GM12891 (cell line): ENCODE measurements at regions not wholly inside any gene's neighbourhood (a gene's known extent, or its start where the extent isn't known, plus 50 kb on each side); places are given as distances from the start of the nearest gene placed in this dataset.
"Not testable (repeated sequence)": the region's sequence is repeated elsewhere in the genome, so short reads cannot be mapped to it uniquely, and the experiment has no call there.

Experiments used
- DNase-seq: peaks from one replicate; pipeline ENCODE4 v3.0.0; 2011; ENCODE audit warnings: low spot score; ENCODE audit not compliant: insufficient read length
- FAIRE-seq: peaks from 2 replicates; lab custom pipeline; 2011; peaks lifted over from hg19 to GRCh38; lab: Jason Lieb, UNC
- PAX5 ChIP-seq: IDR thresholded peaks from 2 replicates; pipeline ENCODE4 v1.6.1; 2011; ENCODE audit warnings: low read length, moderate library complexity, mild to moderate bottlenecking; ENCODE audit not compliant: insufficient read depth, severe bottlenecking
- POLR2A ChIP-seq: IDR thresholded peaks from 2 replicates; pipeline ENCODE4 v1.6.1; 2011; ENCODE audit warnings: low read depth, low read length, control low read depth
- POLR2AphosphoS5 ChIP-seq: IDR thresholded peaks from 2 replicates; pipeline ENCODE4 v1.6.1; 2011; ENCODE audit warnings: low read depth, low read length, control low read depth
- POU2F2 ChIP-seq: IDR thresholded peaks from 2 replicates; pipeline ENCODE4 v1.6.1; 2011; ENCODE audit warnings: low read depth, mild to moderate bottlenecking, control low read depth, low read length, moderate library complexity
- SPI1 ChIP-seq: IDR thresholded peaks from 2 replicates; pipeline ENCODE4 v1.6.1; 2011; ENCODE audit warnings: low read depth, low read length, control low read depth
- TAF1 ChIP-seq: IDR thresholded peaks from 2 replicates; pipeline ENCODE4 v1.6.1; 2011; ENCODE audit warnings: low read depth, low read length, control low read depth

- FAIRE-seq (no peak), DNase-seq (no peak)
- TF ChIP-seq POLR2A (no peak), POLR2AphosphoS5 (no peak), POU2F2 (no peak), TAF1 (no peak), PAX5 (no peak), SPI1 (no peak)
Measured at GRCh38 chr15:79164043-79164442, 73.5 kb upstream of the RASGRF1 start.

GRCh38 chr15:79163395-79163794 lies 72.8 kb upstream of the RASGRF1 start:
- DNase-seq (no peak), FAIRE-seq (no peak)
- no peak for TF ChIP-seq TAF1
- TF ChIP-seq POLR2AphosphoS5, result no peak

GRCh38 chr15:79161837-79162508 lies 71.4 kb upstream of the RASGRF1 start:
- DNase-seq (no peak), FAIRE-seq (no peak)

GRCh38 chr15:79160211-79160610 lies 69.6 kb upstream of the RASGRF1 start:
- TF ChIP-seq SPI1 (no peak), PAX5 (no peak), POU2F2 (no peak), POLR2AphosphoS5 (no peak), TAF1 (no peak), POLR2A (no peak)
- FAIRE-seq, result no peak
- no peak for DNase-seq

More at GRCh38 chr15:79161837-79162508, 71.4 kb upstream of the RASGRF1 start:
- no peak for TF ChIP-seq PAX5
- no peak for TF ChIP-seq POU2F2
- TF ChIP-seq POLR2A, result no peak
- no peak for TF ChIP-seq SPI1
- no peak for TF ChIP-seq TAF1
- TF ChIP-seq POLR2AphosphoS5, result no peak

GRCh38 chr15:79157631-79158592 lies 67.3 kb upstream of the RASGRF1 start:
- TF ChIP-seq SPI1, result no peak
- TF ChIP-seq POLR2A, result no peak
- TF ChIP-seq POU2F2, result no peak
- no peak for TF ChIP-seq PAX5
- no peak for TF ChIP-seq POLR2AphosphoS5
- no peak for TF ChIP-seq TAF1
- DNase-seq (no peak), FAIRE-seq (no peak)

GRCh38 chr15:79156704-79157375 lies 66.3 kb upstream of the RASGRF1 start:
- no peak for FAIRE-seq
- TF ChIP-seq POLR2A (no peak), POLR2AphosphoS5 (no peak), POU2F2 (no peak), TAF1 (no peak), PAX5 (no peak), SPI1 (no peak)

GRCh38 chr15:79154483-79155135 lies 64.0 kb upstream of the RASGRF1 start:
- DNase-seq, result no peak
- TF ChIP-seq POLR2AphosphoS5, result no peak
- no peak for TF ChIP-seq POU2F2
- no peak for FAIRE-seq

More at GRCh38 chr15:79156704-79157375, 66.3 kb upstream of the RASGRF1 start:
- no peak for DNase-seq

GRCh38 chr15:79144290-79144689 lies 53.7 kb upstream of the RASGRF1 start:
- not testable (repeated sequence) for DNase-seq, FAIRE-seq

- no peak for FAIRE-seq
- no peak for TF ChIP-seq POLR2A
- no peak for TF ChIP-seq TAF1
- TF ChIP-seq PAX5, result no peak
- TF ChIP-seq POU2F2, result no peak
- TF ChIP-seq SPI1, result no peak
- TF ChIP-seq POLR2AphosphoS5, result no peak
- DNase-seq, result no peak
Measured at GRCh38 chr15:79140846-79141570, 50.4 kb upstream of the RASGRF1 start.
